Body of pancreas (tissue), 4 donors: ENCODE measurements at regions not wholly inside any gene's neighbourhood (a gene's known extent, or its start where the extent isn't known, plus 50 kb on each side); places are given as distances from the start of the nearest gene placed in this dataset.

Experiments
- POLR2A ChIP-seq, 3 donors: fragments of 450-650 bp; IDR thresholded peaks; one replicate each; pipeline ENCODE4 v1.6.1; 2016; ENCODE audit warnings: antibody characterized with exemption in 3 of 3, mild to moderate bottlenecking in 2 of 3
- TF ChIP-seq, protein P1 (sequence below), 7 experiments: fragments of 450-650 bp in 4 of 7; fragments of 200-600 bp in 3 of 7; sonication (generic) in 3 of 7; IDR thresholded peaks; one replicate each; pipeline ENCODE4 v1.5.1; 2016 to 2019; ENCODE audit warnings: antibody characterized with exemption in 7 of 7

DNA sequence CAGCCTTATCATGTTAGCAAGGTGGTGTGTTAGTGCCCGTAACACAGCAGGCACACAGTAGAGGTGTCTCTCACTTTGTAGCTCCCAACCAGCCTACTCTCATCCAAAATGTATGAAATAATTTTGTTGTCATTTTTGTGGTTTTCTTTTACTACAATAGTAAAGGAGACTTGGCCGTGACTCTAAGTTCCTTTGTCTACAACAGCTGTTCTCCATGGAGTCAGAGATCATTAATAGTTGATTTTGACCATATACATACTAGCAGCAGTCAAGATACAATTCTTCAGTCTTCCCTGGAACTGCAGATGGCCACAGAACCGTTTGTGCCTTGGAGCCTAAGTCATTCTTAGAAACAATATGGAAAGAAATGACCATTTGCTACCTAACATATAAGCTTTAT lies 567.1 kb downstream of the TLR4 start:
- TF ChIP-seq, protein P1, sequence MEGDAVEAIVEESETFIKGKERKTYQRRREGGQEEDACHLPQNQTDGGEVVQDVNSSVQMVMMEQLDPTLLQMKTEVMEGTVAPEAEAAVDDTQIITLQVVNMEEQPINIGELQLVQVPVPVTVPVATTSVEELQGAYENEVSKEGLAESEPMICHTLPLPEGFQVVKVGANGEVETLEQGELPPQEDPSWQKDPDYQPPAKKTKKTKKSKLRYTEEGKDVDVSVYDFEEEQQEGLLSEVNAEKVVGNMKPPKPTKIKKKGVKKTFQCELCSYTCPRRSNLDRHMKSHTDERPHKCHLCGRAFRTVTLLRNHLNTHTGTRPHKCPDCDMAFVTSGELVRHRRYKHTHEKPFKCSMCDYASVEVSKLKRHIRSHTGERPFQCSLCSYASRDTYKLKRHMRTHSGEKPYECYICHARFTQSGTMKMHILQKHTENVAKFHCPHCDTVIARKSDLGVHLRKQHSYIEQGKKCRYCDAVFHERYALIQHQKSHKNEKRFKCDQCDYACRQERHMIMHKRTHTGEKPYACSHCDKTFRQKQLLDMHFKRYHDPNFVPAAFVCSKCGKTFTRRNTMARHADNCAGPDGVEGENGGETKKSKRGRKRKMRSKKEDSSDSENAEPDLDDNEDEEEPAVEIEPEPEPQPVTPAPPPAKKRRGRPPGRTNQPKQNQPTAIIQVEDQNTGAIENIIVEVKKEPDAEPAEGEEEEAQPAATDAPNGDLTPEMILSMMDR (IDR thresholded peaks at IDR 0.05) = no peak
- TF ChIP-seq POLR2A (IDR thresholded peaks at IDR 0.05) = no peak
